ENCODE measurements at regions not wholly inside any gene's neighbourhood (a gene's known extent, or its start where the extent isn't known, plus 50 kb on each side); places are given as distances from the start of the nearest gene placed in this dataset.
"Not testable (repeated sequence)": the region's sequence is repeated elsewhere in the genome, so short reads cannot be mapped to it uniquely, and the experiment has no call there.

DNA sequence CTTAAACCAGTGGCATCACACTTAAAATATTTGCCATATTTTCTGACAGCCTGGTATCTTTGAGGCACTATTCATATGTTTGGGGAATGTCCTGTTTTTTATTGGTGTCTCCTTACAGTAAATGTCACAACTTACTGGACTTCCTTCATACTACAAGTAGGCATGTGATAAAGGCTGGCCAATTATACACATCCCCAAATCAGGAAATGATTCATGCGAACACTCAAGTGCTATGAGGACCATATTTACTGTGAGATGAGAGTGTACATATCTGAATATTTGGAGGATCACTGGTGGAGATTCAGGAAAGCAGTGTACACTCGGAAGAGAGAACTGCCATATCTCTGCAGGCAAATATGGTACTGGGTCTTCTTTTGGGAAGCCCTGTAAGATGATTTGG lies 913.8 kb upstream of the CHORDC1 start:
- DNase-seq (ENCODE audit: low spot score in 2 of 2) (no peak), FAIRE-seq (no peak)

DNA sequence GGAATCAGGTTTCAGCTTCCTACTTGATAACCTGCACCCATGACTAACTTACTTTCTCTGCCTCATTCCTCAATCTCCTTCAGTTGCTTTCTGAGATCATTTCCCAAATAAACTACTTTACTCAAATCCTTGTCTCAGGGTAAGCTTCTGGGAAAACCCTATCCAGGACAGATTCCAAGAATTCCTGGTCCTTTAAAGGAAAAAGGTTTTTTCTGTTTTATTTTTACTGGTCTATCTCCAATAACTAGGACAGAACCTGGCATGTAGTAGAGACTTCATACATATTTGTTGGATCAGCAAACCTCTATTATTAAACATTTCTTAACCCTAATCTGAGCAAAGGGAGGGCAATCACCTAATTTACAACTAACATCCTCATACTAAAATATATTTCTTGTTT lies 910.5 kb upstream of the CHORDC1 start:
- FAIRE-seq: no peak
- no peak for DNase-seq (ENCODE audit: low spot score in 2 of 2)

DNA sequence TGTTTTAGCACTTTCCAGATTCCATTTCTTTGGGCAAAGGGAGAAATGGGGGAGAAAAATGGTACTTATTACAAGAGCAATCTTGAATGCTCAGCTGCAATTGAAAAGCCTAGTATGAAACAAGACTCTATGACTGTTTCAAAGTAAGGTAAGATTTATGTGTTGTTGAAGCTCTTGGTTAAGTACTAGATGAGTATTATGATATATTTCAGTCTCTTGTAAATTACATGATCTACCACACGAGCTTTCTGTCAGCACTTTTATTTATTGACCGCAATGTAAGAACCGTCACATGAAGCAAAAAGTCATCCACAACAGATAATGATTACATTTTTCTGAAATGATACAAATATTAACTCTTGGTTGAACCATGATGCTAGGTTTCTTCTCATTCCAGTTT lies 906.7 kb upstream of the CHORDC1 start:
- DNase-seq (ENCODE audit: low spot score in 2 of 2): no peak
- no peak for FAIRE-seq

DNA sequence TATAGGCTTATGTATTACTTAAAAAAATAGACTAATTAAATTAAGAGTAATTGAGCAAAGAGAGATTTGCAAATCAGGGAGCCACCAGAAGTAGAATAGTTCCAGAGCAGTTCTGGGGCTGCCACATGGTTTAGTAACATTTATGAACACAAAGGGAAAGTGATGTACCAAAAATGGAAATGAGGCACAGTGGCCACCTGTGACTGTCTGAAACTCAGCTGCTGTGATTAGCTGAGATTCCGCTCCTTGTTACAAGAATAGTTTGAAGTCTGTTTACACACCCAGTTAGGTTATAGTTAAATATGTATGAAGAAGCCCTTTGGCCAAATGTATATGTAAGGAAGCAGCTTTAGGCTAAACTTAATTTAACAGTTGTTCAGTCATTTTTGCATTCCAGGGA lies 901.5 kb upstream of the CHORDC1 start:
- FAIRE-seq (no peak), DNase-seq (ENCODE audit: low spot score in 2 of 2) (no peak)

DNA sequence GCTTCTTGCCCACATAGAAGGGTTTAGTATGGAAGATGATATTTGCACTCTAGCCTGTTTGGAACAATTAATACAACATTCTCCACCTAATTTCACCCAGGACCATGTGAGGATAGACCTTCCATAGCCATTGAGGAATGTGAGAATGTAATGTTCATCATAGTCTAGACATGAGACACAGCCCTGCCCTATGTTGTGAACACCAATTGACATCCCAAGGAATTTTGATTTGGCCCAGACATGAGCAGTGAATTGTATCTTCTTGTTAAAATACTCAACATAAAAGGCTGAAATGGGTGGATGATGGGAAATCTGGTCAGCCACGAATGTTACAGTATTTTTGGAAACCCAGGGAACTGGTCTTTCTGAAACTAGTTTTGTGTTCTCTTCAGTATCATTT lies 892.3 kb upstream of the CHORDC1 start:
- FAIRE-seq: no peak
- no peak for DNase-seq (ENCODE audit: low spot score in 2 of 2)

DNA sequence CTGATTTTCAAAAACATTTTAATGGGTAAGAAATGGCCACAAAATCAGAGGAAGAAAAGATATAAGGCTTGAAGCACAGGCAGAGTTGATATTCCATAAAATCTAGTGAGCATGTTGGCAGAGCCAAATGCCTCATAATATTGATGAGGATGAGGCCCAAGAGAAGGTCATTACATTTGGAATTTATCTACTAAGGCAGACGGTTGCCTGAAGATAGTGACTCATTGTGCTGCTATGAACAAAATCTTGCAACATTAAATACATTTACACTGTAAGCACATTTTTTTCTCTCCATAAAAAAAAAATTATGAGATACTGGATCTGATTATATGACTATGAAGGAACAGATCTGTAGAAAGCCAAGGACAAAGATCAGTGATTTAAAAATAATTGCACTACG lies 881.4 kb upstream of the CHORDC1 start:
- FAIRE-seq (no peak), DNase-seq (ENCODE audit: low spot score in 2 of 2) (no peak)

DNA sequence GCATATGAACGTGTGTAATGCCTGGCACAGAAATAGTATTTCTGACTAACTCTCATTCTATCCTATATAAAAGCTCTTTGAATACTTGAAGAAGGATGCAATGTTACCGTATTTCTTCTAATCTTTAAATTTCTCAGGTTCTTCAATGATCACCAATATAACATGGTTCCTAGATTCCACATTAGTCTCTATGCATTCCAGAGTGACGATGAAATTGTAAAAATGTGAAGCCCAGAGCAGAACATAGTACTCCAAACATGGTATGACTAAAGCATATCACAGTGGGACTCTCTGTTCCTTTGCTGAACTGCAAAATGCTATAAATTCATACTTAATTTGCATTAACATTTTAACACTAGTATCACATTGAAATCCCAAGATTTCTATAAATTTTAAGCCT lies 877.6 kb upstream of the CHORDC1 start:
- FAIRE-seq (no peak), DNase-seq (ENCODE audit: low spot score in 2 of 2) (no peak)

DNA sequence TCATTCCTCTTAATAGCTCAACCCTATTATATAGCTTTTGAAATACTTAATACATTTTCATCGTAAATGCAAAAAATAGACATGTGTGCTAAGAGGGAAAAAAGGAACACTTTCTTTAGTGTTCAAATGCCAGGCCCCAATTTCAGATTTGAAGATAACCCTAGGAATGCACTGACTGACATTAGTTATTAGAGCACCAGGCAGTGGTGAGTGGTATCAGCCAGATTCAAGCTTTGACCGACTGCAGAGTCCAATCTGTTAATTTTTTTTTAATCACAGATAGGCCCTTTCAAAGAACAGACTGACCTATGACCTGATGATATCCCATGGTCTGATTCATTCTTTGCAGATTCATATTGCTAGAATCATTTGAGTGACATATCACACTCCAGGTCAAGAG lies 874.2 kb upstream of the CHORDC1 start:
- no peak for FAIRE-seq

DNA sequence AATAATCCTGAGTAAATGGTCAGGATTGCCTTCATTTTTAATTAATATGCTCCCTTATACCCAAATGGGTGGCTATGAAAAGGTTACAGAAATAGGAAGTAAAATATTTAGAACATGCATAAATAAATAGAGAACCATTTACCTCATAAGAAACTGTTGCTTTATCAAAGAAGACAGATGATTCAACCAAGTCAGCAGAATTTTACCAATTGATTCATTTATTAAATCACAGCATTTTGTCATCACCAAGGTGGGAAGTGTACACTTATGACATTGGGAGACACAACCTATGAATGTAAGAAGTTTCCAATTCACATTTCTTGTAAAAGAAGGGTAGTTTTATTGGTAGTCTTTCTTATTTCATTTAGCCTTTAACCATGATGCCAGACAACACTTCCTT lies 870.3 kb upstream of the CHORDC1 start:
- no peak for DNase-seq (ENCODE audit: low spot score in 2 of 2)

More for the DNA sequence above, 874.2 kb upstream of the CHORDC1 start:
- DNase-seq (ENCODE audit: low spot score in 2 of 2): no peak

DNA sequence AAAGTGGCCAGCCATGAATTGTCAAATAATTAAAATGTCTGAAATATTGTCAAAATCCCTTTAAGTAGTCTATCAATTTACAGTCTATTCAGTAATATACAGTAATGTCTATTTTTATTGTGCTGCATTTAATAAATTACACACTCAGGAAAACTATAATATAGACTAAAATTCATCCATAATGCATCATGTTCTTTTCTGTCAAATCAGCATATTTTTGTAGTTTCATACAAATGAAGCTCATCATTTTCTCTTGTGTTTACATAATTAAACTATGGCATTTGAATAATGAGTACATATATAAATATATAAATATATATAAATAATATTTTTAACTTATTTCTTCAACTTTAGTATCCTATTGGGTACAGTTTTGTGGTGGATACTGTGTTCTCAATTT lies 868.7 kb upstream of the CHORDC1 start:
- FAIRE-seq (no peak), DNase-seq (ENCODE audit: low spot score in 2 of 2) (no peak)

More for the DNA sequence above, 870.3 kb upstream of the CHORDC1 start:
- no peak for FAIRE-seq

DNA sequence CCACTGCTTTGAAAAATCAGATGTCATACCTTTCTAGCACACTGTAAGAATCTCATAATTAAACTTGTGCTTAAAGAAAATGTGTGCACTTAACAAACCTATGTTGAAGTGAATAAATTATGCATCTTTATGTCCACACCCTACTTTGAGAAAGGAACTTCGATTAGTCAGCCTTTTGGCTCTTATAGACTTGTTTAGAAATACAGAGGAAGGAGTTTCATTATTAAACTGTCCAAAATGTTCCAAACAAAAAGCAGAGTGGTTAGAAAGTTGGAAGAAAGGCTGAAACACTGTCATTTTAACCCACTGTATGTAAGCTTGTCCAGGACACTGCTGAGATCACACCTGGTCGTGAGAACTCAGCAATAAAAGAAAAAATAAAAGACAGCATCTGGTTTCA lies 863.2 kb upstream of the CHORDC1 start:
- DNase-seq (ENCODE audit: low spot score in 2 of 2): no peak
- FAIRE-seq: no peak

DNA sequence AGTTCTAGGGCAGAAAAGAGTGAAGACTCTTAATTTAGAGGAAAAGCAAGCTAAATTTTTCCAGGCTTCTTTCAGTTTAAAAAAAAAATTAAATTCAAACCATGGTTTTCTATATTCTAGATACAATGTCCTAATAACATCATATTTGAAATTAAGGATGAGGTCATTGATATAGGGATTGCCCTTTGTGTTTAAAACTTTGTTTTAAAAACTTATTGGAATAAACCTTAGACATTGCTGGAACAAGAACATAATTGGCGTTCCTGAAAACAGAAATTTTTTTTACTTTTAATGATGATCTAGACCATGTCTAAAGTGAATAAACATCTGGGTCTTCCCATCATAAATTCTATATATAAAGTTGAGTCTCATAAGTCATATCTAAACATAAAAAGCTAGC lies 859.4 kb upstream of the CHORDC1 start:
- no peak for DNase-seq (ENCODE audit: low spot score in 2 of 2)
- FAIRE-seq: no peak

DNA sequence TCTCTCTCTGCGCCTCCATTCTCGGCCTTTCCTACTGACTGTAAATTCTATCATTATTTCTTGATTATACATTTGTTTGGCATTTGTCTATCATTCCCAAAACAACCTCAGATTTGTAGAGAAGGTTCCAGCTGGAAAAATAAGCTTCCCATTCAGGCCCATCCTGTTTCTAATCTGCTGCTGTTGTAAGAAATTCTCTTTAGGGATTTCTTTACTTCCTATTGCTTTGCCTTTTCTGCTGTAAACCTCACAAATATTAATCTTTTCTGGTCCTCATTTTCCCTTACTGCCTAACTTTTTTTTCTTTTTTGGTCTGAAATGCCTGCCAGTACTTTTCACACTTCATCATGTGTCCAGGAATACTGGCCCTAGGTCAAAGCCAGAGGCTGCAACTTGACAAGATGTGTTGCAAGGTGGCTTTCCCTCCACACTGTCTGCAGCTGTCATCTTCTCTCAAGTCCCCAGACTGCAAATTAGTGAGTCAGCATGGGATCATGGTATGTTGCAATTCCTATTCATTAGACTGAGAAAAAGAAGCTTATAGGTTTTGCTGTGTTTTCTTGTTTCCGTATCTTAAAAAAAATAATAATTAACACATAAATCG lies 858.7 kb upstream of the CHORDC1 start:
- DNase-seq (ENCODE audit: low spot score in 2 of 2): no peak

DNA sequence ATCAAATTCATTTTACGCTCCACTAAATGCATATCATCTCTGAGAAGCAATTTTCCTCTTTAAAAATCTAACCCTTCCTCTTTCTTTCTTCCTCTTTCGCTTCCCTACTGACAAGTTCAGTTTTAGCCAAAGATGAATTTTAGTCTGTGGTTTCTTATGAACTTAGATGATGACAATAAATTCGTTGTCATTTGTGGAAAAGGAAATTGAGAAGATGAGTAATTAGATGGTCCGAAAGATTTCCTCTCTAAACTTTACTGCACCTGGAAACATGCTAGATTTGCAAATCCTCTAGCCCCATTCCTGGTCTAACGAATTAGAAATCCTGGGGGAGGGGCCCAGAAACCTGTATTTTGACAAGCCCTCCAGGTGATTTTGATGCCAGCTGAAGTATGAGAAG lies 855.4 kb upstream of the CHORDC1 start:
- no peak for FAIRE-seq
- DNase-seq (ENCODE audit: low spot score in 2 of 2): no peak

More for the DNA sequence above, 858.7 kb upstream of the CHORDC1 start:
- no peak for FAIRE-seq

DNA sequence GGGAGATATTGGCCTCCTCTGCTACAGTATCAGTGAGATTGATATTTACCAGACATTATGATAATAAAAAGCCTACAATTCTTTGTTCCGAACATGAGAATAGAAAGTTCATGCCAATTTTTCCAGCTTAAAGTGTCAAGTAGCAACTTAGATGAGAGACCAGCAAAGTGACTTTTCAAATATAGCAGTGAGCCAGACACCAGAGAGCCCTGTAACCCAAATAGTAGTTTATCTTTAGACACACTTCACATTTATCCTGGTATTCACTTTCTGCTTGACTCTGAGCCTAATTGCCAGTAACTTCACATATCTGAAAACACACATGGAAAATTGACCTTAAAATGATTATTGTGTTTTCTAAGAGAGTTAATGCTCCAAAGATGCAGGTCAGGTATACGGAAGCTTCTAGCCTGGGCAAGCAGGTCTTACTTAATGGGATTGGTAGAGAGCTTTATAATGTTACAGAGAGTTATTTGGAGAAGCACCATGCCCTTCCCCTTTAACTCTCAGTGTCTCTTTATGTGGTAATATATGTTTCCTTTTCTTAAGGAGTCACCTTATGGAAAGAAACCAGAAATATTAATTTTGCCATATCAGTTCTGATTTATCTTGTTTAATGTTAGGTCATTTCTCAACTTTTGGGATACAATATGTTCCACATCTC lies 852.3 kb upstream of the CHORDC1 start:
- DNase-seq (ENCODE audit: low spot score in 2 of 2): no peak
- FAIRE-seq: no peak

DNA sequence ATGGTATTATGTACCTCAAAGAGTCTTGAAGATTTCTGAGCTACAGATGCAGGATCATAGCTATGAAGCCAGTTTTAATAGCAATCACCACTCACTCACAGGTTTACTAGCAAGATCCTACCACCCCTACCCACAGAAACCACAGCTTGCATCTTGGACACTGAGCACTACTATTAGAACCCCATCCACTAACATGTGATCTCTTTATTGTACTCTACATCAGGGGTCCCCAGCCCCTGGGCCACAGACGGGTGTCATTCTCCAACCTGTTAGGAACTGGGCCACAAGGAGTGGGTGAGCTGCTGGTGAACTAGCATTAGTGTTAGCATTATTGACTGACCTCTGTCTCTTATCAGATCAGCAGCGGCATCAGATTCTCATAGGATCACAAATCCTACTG lies 844.8 kb upstream of the CHORDC1 start:
- no peak for FAIRE-seq

DNA sequence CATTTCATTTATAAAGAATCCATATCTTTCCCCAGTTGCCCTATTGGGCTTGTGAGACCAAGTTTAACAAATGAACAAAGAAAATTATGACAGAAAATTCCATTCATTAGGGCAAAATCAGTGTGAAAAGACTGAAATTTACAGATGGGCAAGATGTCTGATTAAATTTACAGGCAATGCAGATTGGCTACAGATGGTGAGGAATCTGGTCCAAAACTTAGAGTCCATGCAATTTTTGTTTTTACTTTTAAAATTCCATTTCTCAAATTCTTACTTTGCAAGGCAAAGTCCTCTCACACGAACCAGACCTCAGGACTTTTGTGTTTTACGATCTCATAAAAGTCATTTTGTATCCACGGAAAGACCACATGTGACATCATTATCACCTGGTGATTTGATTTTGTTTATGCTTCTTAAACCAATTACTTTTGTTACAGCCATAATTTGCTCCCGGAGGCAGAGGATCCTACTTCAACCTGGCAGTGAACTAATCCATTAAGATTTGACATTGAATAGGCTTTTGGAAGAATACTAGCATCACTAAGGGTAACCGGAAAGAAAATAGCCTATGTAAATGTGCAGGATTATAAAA lies 843.7 kb upstream of the CHORDC1 start:
- no peak for FAIRE-seq
- no peak for DNase-seq (ENCODE audit: low spot score in 2 of 2)

More for the DNA sequence above, 844.8 kb upstream of the CHORDC1 start:
- no peak for DNase-seq (ENCODE audit: low spot score in 2 of 2)

DNA sequence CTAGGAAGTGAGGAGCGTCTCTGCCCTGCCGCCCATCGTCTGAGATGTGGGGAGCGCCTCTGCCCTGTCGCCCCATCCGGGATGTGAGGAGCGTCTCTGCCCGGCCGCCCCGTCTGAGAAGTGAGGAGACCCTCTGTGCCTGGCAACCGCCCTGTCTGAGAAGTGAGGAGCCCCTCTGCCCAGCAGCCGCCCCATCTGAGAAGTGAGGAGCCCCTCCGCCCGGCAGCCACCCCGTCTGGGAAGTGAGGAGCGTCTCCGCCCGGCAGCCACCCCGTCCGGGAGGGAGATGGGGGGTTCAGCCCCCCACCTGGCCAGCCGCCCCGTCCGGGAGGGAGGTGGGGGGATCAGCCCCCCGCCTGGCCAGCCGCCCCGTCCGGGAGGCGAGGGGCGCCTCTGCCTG lies 840.5 kb upstream of the CHORDC1 start:
- not testable (repeated sequence) for FAIRE-seq; DNase-seq (ENCODE audit: low spot score in 2 of 2)

DNA sequence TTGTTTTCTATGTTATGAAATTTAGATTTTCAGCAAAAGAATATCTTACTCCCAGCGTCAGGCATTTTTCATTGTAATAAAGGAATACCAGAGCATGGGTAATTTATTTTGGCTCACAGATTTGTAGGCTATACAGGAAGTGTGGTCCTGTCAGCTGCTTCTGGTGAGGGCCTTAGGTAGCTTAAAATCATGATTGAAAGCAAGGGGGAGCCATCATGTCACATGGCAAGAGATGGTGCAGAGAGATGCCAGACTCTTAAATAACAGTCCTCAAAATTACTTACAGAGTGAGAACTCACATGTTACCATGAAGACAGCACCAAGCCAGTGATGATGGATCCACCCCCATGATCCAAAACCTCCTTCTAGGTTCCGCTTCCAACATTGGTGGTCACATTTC lies 825.0 kb upstream of the CHORDC1 start:
- no peak for DNase-seq (ENCODE audit: low spot score in 2 of 2)
- FAIRE-seq: no peak

DNA sequence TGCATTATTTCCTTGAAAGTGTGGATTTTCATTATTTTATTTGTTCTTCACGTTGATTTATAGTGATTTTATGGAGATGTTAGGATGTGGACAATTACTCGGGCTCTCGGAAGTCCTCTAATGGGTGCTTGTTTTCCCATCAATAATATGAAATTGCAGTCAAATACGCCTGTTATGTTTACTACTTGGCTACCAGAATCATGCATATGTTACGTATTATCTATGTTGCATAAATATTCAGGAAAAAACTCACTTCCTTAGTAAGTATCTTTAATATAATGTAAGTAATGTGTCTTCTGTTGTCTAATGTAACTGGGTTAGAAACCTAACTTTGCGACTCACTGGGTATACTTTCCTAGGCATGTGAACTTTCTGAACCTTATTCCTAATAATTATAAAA lies 823.4 kb upstream of the CHORDC1 start:
- DNase-seq (ENCODE audit: low spot score in 2 of 2) (no peak), FAIRE-seq (no peak)

DNA sequence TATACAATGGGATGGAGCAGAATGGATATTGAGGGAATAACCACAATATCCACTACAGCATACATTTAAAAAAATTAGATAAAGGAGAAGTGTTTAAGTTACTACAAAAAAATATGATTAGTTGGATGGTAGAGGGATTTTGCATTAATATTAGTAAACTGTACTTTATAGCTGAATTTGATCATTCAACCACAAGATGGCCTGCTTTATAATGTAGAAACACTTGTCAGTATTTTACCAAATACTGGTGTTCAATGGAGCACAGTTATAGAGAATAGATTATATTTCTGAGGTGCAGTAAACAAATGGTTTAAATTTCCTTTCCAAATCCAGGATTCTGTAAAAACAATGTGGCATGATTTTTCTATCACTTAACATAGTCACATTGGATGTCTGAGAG lies 818.8 kb upstream of the CHORDC1 start:
- FAIRE-seq (no peak), DNase-seq (ENCODE audit: low spot score in 2 of 2) (no peak)

DNA sequence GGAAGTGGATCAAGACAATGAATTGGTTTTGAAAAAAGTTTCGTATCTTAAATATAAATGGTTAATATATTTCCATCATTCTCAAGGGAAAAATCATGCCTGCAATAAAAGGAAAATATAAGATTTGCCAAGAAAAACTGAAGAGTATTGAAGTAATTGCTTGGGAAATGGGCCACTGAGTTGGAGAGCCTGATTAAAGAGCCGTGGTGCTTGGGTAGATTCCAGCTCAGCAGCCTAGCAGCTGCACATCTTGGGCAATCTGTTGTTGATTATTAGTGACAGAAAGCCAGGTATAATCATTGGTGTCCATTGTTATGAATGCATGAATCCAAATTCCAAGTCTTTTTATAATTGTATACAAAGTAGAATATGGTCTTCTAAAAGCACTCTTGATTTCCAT lies 800.9 kb upstream of the CHORDC1 start:
- no peak for FAIRE-seq
- DNase-seq (ENCODE audit: low spot score in 2 of 2): no peak
